GM12892 (cell line): ENCODE measurements at regions not wholly inside any gene's neighbourhood (a gene's known extent, or its start where the extent isn't known, plus 50 kb on each side); places are given as distances from the start of the nearest gene placed in this dataset.

ENCODE experiments used
- POLR2A ChIP-seq: IDR thresholded peaks from 2 replicates; pipeline ENCODE4 v1.6.1; 2011; ENCODE audit warnings: low read depth, low read length, control low read depth
- POLR2AphosphoS5 ChIP-seq: IDR thresholded peaks from 2 replicates; pipeline ENCODE4 v1.6.1; 2011; ENCODE audit warnings: low read depth, low read length, control low read depth

DNA sequence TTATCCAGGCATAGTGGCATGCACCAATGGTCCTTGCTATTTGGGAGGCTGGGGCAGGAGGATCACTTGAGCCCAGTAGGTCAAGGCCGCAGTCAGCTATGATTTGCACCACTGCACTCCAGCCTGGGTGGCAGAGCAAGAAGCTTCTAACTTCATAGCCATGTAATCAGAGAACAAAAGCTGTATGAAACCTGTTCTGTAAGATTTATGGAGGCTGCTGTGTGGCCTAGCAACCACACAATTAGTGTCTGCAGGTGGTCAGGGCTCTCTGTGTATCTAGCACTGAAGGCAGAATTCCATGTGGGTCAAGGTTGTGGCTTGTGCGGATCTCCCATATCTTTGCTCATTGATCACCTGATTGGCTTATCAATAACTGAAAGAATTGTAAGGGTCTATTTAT lies 221.5 kb upstream of the FOXK1 start:
- TF ChIP-seq POLR2AphosphoS5, result no peak
- no peak for TF ChIP-seq POLR2A
